A172 (cell line): ENCODE measurements at regions not wholly inside any gene's neighbourhood (a gene's known extent, or its start where the extent isn't known, plus 50 kb on each side); places are given as distances from the start of the nearest gene placed in this dataset.
"Not testable (repeated sequence)": the region's sequence is repeated elsewhere in the genome, so short reads cannot be mapped to it uniquely, and the experiment has no call there.

Experiments used
- DNase-seq: peaks from one replicate; pipeline ENCODE4 v3.0.0-alpha.2; 2015; ENCODE audit warnings: low spot score

DNA sequence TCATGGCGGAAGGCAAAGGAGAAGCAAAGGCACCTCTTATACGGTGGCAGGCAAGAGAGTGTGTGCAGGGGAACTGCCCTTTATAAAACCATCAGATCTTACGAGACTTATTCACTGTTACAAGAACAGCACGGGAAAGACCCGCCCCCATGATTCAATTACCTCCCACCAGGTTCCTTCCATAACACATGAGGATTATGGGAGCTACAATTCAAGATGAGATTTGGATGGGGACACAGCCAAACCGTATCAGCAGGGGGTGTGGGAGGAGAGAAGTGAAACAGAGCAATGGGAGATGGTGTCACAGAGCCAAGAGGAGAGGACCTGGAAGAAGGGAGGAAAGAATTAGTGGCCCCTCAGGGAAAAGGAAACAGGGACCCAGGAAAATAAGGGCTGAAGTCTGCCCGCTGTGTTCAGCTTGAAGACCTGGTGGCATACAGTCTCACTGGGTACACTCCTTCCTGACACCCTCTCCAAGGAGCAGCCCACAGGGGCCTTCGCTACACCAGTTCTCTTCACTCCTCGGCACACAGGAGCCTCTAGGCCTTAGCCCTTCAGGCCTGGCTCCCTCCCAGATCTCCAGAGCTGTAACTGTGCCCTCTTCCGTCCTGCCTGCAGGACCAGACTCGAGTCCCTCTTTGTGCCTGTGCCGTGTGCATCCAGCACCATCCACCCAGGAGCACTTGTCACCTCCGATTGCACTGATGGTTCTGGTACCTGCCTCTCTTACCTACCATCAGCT lies 262.1 kb downstream of the EIPR1 start:
- DNase-seq, result no peak

GRCh38 chr2:3114406-3115185 lies 263.0 kb downstream of the EIPR1 start:
- no peak for DNase-seq

- no peak for DNase-seq
Observed at GRCh38 chr2:3113769-3114168, 263.8 kb downstream of the EIPR1 start.

GRCh38 chr2:3113122-3113521 lies 264.5 kb downstream of the EIPR1 start:
- DNase-seq, result no peak

DNA sequence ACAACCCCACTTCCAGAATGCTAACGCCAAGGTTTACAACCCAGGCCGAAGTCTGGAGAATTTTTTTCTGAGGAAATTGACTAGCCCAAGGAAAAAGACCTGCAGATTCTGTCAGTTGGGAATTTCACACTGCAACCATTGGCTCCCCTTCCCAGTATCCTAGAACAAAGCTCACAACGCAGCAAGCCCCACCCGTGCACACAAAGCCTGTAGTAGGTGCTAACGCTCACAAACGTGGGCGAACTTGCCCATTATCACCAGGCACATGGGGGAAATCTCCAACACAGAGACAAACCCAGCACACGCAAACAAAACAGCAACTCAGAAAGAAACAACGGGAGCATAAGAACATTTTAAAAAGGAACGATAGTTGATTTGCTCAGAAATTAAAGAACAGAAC lies 265.1 kb downstream of the EIPR1 start:
- DNase-seq, result no peak

DNA sequence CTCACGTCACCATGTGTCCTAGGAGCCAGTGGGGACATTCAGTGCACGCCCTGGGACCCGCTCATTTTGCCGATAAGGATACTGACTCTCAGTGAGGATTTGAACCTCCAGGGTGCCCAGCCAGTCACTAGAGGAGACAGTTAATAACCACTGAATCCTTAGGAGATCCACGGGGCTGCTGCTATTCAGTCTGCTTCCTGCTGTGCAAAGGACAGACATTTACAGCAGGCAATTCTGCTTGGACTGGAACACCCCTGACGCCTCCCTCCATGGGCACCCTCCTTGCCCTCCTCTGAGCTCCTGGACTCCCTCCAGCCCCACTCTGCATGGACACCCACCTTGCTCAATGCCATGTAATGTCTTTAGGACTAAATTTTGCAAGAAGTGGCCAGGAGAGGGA lies 265.5 kb downstream of the EIPR1 start:
- no peak for DNase-seq

- no peak for DNase-seq
Observed at GRCh38 chr2:3110994-3111666, 266.5 kb downstream of the EIPR1 start.

- DNase-seq, result no peak
Observed at GRCh38 chr2:3110555-3110954, 267.1 kb downstream of the EIPR1 start.

- DNase-seq, result no peak
Observed at GRCh38 chr2:3108710-3109702, 268.6 kb downstream of the EIPR1 start.

DNA sequence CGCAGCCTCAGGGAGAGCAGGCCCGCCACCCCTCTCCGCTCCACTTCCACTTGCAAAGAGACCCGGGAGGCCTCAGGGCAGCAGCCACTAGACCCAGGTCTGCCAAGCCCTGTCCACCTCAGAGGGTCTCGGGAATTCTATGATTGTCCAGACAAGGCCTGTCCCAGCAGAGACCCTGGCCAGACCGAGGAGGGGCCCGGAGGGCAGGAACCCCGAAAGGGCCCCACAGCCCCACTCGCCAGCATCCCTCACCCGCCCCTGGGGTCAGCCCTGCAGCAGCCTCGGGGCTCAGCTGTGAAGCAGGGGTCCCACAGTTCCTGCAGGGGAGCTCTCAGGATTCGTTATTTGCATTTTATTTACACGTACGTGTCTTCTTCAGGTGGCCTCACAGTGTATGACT lies 269.5 kb downstream of the EIPR1 start:
- no peak for DNase-seq

- no peak for DNase-seq
Observed at GRCh38 chr2:3107567-3107966, 270.1 kb downstream of the EIPR1 start.

DNA sequence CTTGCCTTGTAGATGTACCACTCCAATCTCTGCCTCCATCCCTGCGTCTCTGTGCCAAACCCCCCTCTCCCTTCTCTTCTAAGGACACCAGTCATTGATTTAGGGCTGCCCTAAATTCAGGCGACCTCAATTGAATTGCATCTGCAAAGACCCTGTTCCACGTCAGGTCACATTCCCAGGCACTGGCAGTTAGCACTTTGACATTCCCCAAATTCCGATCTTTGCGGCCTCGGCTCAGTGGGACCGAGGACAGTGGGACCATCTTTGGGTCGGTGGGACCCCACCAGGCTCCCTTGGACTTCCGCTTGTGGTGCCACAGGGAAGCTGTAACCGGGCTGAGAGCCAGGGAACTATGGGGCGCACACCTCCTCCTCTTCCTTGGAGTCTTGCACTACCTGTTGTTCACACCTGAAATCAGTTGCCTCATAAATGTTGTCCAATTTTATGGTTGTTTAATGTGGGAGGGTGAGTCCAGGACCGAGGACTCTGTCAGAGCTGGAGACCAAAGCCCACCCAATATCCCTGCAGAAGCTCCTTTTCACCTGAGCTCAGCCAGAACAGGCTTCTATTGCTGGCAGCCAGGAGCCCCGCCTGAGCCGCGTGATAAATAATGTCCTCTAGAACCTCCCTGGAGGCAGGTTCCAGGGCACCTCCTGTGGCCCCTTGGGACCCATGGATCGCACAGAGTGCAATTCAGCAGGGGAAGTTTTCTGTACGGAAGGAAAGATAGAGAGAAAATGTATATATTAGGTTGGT lies 271.6 kb downstream of the EIPR1 start:
- no peak for DNase-seq

- not testable (repeated sequence) for DNase-seq
Observed at GRCh38 chr2:3104958-3105813, 272.4 kb downstream of the EIPR1 start.

GRCh38 chr2:3104261-3104660 lies 273.4 kb downstream of the EIPR1 start:
- DNase-seq, result no peak

GRCh38 chr2:3102922-3103569 lies 274.6 kb downstream of the EIPR1 start:
- no peak for DNase-seq

GRCh38 chr2:3102081-3102921 lies 275.3 kb downstream of the EIPR1 start:
- no peak for DNase-seq

- DNase-seq, result no peak
Observed at GRCh38 chr2:3101016-3101942, 276.3 kb downstream of the EIPR1 start.
